GM18873 (cell line): ENCODE measurements at regions not wholly inside any gene's neighbourhood (a gene's known extent, or its start where the extent isn't known, plus 50 kb on each side); places are given as distances from the start of the nearest gene placed in this dataset.
"Not testable (repeated sequence)": the region's sequence is repeated elsewhere in the genome, so short reads cannot be mapped to it uniquely, and the experiment has no call there.

Experiments
- ATAC-seq: cut with Tn5 transposase; IDR thresholded peaks from one replicate; pipeline ENCODE4 v1.9.1; 2021; ENCODE audit warnings: mild to moderate bottlenecking, moderate library complexity, moderate number of reproducible peaks; ENCODE audit not compliant: unreplicated experiment, low FRiP score

DNA sequence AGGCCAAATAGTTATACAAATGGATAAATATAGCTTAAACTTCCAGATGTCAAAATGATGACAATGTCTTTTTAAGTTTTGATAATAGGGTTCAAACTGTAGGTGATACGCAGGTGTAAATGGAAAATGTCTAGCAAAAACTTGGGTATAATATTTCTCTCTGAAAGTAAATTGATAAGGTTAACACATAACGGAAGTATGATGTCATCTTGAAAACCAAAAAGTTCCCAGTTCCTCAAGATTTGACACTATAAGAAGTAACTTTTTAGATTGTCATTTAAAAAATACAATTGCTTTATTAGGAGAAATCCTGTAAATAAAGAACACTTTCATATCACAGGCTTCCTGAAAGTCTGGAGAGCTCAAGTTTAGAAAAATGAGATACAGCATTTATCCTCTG, 483.4 kb downstream of the FRK start:
- no peak for ATAC-seq

DNA sequence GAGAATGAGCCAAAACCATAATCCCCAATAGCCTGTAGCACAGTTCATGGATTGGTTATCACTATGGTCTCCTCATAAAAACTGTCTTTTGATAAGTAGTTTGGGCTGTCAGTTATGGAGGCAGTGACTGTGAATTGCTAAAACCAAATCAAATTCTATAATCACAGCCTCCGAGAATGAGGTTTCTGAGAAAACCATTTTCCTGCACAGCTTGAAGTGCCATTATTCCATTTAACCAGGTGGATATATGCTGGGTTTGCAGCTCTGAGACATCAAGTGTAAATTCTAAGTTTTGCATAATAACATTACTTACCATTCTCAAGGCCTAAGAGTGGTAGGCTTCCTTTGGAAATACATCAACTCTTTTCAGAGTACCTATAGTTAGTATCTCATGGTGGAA, 485.4 kb downstream of the FRK start:
- ATAC-seq: no peak

DNA sequence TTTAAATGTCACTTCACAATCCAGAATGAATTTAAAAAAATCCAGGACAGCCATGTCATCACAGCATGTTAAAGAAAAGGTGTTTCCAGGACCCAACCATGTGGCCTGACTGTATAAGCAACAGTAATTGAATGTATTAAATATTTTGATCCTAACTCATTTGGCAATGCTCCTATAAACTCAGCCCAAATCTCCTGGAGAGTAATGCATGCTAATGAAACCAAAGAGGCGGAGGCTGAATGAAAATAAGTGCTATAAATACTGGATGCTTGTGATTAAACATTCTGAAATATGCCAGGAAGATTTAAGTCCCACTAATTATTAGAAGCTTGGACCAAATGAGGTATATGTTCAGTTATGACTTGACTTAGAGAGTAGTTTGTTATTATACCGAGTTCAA, 486.8 kb downstream of the FRK start:
- ATAC-seq: no peak

GRCh38 chr6:115570331-115570730, 490.4 kb downstream of the FRK start:
- no peak for ATAC-seq

GRCh38 chr6:115554060-115554459, 506.6 kb downstream of the FRK start:
- ATAC-seq: no peak

GRCh38 chr6:115551527-115551926, 509.2 kb downstream of the FRK start:
- ATAC-seq: no peak

GRCh38 chr6:115545672-115545986, 515.1 kb downstream of the FRK start:
- no peak for ATAC-seq

DNA sequence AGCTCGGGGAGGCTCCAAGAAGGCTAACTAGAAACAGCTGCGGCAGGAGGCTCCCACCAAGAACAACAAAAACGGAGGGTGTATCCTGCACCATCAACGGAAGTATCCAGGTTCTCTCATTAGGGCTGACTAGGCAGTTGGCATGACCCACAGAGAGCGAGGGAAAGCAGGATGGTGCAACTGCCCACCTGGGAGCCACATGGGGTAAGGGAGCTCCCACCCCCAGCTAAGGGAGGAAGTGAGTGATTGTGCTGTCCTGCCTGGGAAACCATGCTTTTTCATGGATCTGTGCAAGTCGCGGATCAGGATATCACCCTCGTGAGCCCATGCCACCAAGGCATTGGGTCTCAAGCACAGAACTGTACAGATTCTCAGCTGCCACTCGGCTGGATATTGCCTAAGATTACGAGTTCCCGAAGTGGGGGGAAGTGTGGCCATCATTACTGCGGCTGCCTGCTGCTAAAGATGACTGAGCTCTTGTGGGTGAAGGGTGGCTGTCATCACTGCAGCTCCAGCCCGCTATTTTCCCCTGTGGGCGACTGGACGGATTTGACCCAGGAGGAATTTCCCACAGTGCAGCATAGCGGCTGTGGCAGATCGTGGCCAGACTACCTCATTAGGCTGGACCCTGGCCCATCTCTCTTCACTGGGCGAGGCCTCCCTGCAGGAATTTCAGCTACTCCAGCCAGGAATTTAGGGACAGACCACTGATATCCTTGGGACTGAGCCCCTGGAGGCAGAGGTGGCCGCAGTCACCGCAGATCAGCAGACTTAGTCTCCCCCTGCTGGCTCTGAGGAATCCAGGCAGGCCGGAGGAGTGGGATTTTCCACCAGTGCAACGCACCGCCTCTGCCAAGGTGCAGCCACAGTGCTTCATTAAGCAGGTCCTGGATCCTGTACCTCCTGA, 515.7 kb downstream of the FRK start:
- no peak for ATAC-seq

- ATAC-seq: no peak
These were observed 520.4 kb downstream of the FRK start for GRCh38 chr6:115540077-115540869.

DNA sequence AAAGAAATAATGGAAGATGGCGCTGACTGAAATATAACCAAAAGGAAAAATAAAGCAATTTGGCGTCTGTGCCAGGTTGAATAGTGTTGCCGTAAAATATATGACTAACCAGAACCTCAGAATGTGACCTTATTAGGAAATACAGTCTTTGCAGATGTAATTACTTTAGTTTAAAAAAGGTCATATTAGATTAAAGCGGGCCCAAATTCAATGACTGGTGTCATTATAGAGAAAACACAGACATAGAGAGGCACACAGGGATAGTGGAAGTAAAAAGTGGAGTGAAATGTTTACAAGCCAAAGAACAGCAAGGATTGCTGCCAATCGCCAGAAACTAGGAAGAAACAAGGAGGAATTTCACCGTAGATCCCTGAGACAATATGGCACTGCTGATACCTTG, 521.2 kb downstream of the FRK start:
- ATAC-seq: no peak

- no peak for ATAC-seq
These were observed 535.9 kb downstream of the FRK start for GRCh38 chr6:115524821-115525220.

- not testable (repeated sequence) for ATAC-seq
These were observed 538.9 kb downstream of the FRK start for GRCh38 chr6:115521747-115522146.

DNA sequence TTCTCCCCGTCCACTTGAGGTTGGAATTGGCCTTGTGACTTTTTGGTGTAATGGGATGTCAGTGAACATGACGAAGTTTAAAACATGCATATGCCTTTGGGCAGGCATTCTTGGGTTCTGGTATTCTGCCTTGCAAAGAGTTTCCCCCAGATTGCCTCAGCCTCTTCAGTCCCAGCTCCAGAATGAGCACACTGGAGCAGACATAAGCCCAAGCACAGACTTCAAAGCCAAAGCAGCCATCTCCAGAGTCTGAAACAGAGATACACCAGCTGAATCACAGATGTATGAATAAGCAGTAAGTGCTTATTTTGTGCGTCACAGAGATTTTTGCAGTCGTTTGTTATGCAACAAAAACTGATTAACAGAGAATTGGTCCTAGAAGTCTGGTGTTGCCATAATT, 546.0 kb downstream of the FRK start:
- ATAC-seq: no peak

DNA sequence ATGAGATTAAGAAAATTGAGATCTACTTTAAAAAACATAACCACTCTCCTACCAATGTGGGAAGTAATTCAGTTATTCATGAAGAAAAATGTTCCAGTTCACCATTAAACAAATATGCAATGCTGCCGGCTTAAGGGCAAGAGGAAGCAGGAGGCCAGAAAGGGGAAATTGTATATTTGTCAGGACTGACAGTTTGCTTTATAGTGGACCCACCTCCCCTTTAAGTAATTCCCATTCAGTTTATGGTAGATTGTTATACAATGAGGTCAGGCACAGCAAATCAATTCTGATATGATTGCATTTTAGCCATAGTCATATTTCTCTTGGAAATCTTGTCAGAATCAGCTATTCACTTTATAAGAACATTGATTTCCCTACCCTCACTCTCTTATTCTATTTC, 547.8 kb downstream of the FRK start:
- no peak for ATAC-seq

DNA sequence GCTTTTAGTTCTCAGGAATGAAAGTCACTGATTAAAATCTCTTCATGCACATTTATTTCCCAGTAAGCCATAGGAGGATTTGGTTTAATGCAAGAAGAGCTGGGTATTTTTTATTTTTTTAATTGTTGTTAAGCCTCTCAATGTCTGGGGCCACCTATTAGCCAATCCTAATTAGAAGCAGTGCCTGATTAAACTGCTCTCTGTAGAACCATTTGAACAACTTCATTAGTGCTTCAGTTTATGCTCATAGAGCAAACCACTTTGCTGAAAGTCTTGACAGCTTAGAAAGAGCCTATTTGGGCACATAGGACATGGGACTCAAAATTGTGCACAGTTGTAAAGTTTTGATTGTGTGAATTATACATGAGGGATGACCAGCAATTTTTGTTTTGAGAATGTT, 548.9 kb downstream of the FRK start:
- ATAC-seq: no peak

- not testable (repeated sequence) for ATAC-seq
These were observed 558.3 kb downstream of the FRK start for GRCh38 chr6:115502432-115502831.

GRCh38 chr6:115495184-115495583, 565.5 kb downstream of the FRK start:
- no peak for ATAC-seq

DNA sequence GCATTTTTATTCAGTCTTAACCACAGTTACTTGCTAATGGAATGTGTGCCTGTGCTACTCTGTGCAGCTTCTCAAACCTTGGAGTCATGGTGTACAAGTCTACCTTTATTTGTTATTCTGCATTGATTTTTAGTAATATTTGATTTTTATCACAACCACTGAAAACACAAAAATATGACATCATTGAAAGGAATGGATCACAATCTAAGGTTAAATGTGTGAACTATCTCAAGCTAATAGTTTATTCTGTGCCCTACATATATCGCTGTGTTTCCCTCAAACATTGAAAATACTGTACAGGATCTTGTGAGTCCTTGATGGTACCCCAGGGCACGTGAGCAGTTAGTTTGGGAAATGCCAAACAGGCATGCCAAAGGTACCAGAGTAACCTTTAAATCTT, 573.4 kb downstream of the FRK start:
- no peak for ATAC-seq

GRCh38 chr6:115485400-115485799, 575.3 kb downstream of the FRK start:
- ATAC-seq: no peak

- ATAC-seq: not testable (repeated sequence)
These were observed 580.1 kb downstream of the FRK start for GRCh38 chr6:115480543-115480942.

- no peak for ATAC-seq
These were observed 586.1 kb downstream of the FRK start for GRCh38 chr6:115474443-115475041.
